Thyroid gland (tissue), 4 donors: ENCODE measurements at regions not wholly inside any gene's neighbourhood (a gene's known extent, or its start where the extent isn't known, plus 50 kb on each side); places are given as distances from the start of the nearest gene placed in this dataset.

ENCODE experiments used
- CTCF ChIP-seq, 6 experiments: fragments of 200-600 bp in 3 of 6; fragments of 450-650 bp in 3 of 6; sonication (generic) in 3 of 6; IDR thresholded peaks; one replicate each; pipeline ENCODE4 v1.5.1; 2016 to 2019; ENCODE audit warnings: antibody characterized with exemption in 6 of 6, mild to moderate bottlenecking in 2 of 6, inconsistent platforms in 1 of 6, moderate library complexity in 1 of 6
- POLR2A ChIP-seq, 2 donors: fragments of 450-650 bp; IDR thresholded peaks; one replicate each; pipeline ENCODE4 v1.6.1; 2017; ENCODE audit warnings: antibody characterized with exemption in 2 of 2, mild to moderate bottlenecking in 2 of 2, moderate library complexity in 1 of 2

GRCh38 chr21:28138272-28138671 is 854.4 kb downstream of the LTN1 start:
- TF ChIP-seq CTCF (IDR thresholded peaks at IDR 0.05) = no peak
- TF ChIP-seq POLR2A (IDR thresholded peaks at IDR 0.05) = no peak
